MM.1S (cell line): ENCODE measurements at regions not wholly inside any gene's neighbourhood (a gene's known extent, or its start where the extent isn't known, plus 50 kb on each side); places are given as distances from the start of the nearest gene placed in this dataset.

Experiments
- DNase-seq: peaks from one replicate; pipeline ENCODE4 v3.0.0-alpha.2; 2015
- H2AFZ ChIP-seq: fragments of 300-600 bp; sonication (generic); 2 replicates; pipeline ENCODE4 v1.6.0; 2016; ENCODE audit warnings: antibody characterized with exemption, low read length
- H3F3A ChIP-seq: fragments of 300-600 bp; sonication (generic); 2 replicates; pipeline ENCODE4 v1.6.1; 2016; ENCODE audit warnings: mild to moderate bottlenecking, antibody characterized with exemption, low read length, moderate library complexity, mixed read lengths; ENCODE audit not compliant: insufficient read depth
- H3K27ac ChIP-seq: fragments of 300-600 bp; sonication (generic); 2 replicates; pipeline ENCODE4 v1.5.1; 2016; ENCODE audit warnings: mild to moderate bottlenecking, low read length
- H3K27me3 ChIP-seq: fragments of 300-600 bp; sonication (generic); replicated peaks from 2 replicates; pipeline ENCODE4 v1.6.0; 2016; ENCODE audit warnings: low read length; ENCODE audit not compliant: insufficient read depth
- H3K36me3 ChIP-seq: fragments of 300-600 bp; sonication (generic); replicated peaks from 2 replicates; pipeline ENCODE4 v1.6.1; 2016; ENCODE audit warnings: mild to moderate bottlenecking, low read length, mixed read lengths; ENCODE audit not compliant: insufficient read depth
- H3K4me1 ChIP-seq: fragments of 300-600 bp; sonication (generic); 2 replicates; pipeline ENCODE4 v1.6.1; 2016; ENCODE audit warnings: low read length, mixed read lengths
- H3K4me2 ChIP-seq: fragments of 300-600 bp; sonication (generic); 2 replicates; pipeline ENCODE4 v1.6.0; 2016; ENCODE audit warnings: low read depth, low read length
- H3K4me3 ChIP-seq: fragments of 300-600 bp; sonication (generic); 2 replicates; pipeline ENCODE4 v1.5.1; 2016; ENCODE audit warnings: low read length, mixed read lengths
- H3K79me2 ChIP-seq: fragments of 300-600 bp; sonication (generic); 2 replicates; pipeline ENCODE4 v1.6.1; 2016; ENCODE audit warnings: mixed run types, low read length, mixed read lengths
- H3K9ac ChIP-seq: fragments of 300-600 bp; sonication (generic); 2 replicates; pipeline ENCODE4 v1.6.1; 2016; ENCODE audit warnings: low read length, mixed read lengths
- H3K9me2 ChIP-seq: fragments of 300-600 bp; sonication (generic); replicated peaks from 2 replicates; pipeline ENCODE4 v1.6.1; 2016; ENCODE audit warnings: mild to moderate bottlenecking, low read length, mixed read lengths; ENCODE audit not compliant: insufficient read depth
- H3K9me3 ChIP-seq: fragments of 300-600 bp; sonication (generic); replicated peaks from 2 replicates; pipeline ENCODE4 v1.6.1; 2016; ENCODE audit warnings: mild to moderate bottlenecking, low read length, mixed read lengths; ENCODE audit not compliant: insufficient read depth
- H4K20me1 ChIP-seq: fragments of 300-600 bp; sonication (generic); 2 replicates; pipeline ENCODE4 v1.6.1; 2016; ENCODE audit warnings: mild to moderate bottlenecking, low read length, moderate library complexity, mixed read lengths; ENCODE audit not compliant: insufficient read depth
- CTCF ChIP-seq: fragments of 300-600 bp; sonication (generic); IDR thresholded peaks from 2 replicates; pipeline ENCODE4 v1.5.1; 2016; ENCODE audit warnings: antibody characterized with exemption, low read length, mixed read lengths
- EZH2 ChIP-seq: fragments of 300-600 bp; sonication (generic); optimal IDR thresholded peaks from 2 replicates; pipeline ENCODE3; 2017; ENCODE audit warnings: low read depth, mild to moderate bottlenecking, antibody characterized with exemption, low read length, mixed read lengths
- EZH2phosphoT487 ChIP-seq: fragments of 300-600 bp; sonication (generic); IDR thresholded peaks from 2 replicates; pipeline ENCODE4 v1.6.1; 2018; ENCODE audit warnings: antibody characterized with exemption, low read length

- Histone ChIP-seq H3K4me1 (no peaks in the 10 kb centered on the region), H3K27me3 (no peaks in the 10 kb centered on the region), H3K27ac (no peak overlapping the region), H3K4me3 (no peak overlapping the region), H3F3A (no peaks in the 10 kb centered on the region), H3K9me3 (no peaks in the 10 kb centered on the region), H3K36me3 (no peaks in the 10 kb centered on the region), H4K20me1 (no peaks in the 10 kb centered on the region), H3K9me2 (no peaks in the 10 kb centered on the region), H2AFZ (no peak overlapping the region), H3K9ac (no peak overlapping the region), H3K4me2 (no peak overlapping the region), H3K79me2 (no peaks in the 10 kb centered on the region)
- no peak for TF ChIP-seq EZH2
- no peak for TF ChIP-seq CTCF
- no peak for TF ChIP-seq EZH2phosphoT487
- DNase-seq: no peak
Observed at GRCh38 chr11:15662285-15662684, 547.6 kb downstream of the INSC start.

- TF ChIP-seq EZH2phosphoT487 (no peak), EZH2 (no peak), CTCF (no peak)
- Histone ChIP-seq H3K9ac (no peak overlapping the region), H3K9me2 (no peaks in the 10 kb centered on the region), H3K4me3 (no peak overlapping the region), H3K36me3 (no peaks in the 10 kb centered on the region), H3F3A (no peaks in the 10 kb centered on the region), H3K27me3 (no peaks in the 10 kb centered on the region), H3K9me3 (no peaks in the 10 kb centered on the region), H3K4me1 (no peaks in the 10 kb centered on the region), H4K20me1 (no peaks in the 10 kb centered on the region), H3K27ac (no peak overlapping the region), H3K4me2 (no peak overlapping the region), H3K79me2 (no peaks in the 10 kb centered on the region), H2AFZ (no peak overlapping the region)
- no peak for DNase-seq
Observed at GRCh38 chr11:15663777-15664218, 549.1 kb downstream of the INSC start.

- no peak overlapping the region for H3K4me3 ChIP-seq
- H3K9me3 ChIP-seq: no peaks in the 10 kb centered on the region
- no peak overlapping the region for H2AFZ ChIP-seq
- no peak for TF ChIP-seq EZH2
- TF ChIP-seq CTCF: no peak
- no peak for TF ChIP-seq EZH2phosphoT487
- H4K20me1 ChIP-seq: no peaks in the 10 kb centered on the region
- H3K9me2 ChIP-seq: no peaks in the 10 kb centered on the region
- no peaks in the 10 kb centered on the region for H3K27me3 ChIP-seq
- H3K27ac ChIP-seq: no peak overlapping the region
- no peak overlapping the region for H3K9ac ChIP-seq
- no peaks in the 10 kb centered on the region for H3K36me3 ChIP-seq
- no peak overlapping the region for H3K4me2 ChIP-seq
- no peaks in the 10 kb centered on the region for H3K4me1 ChIP-seq
- no peak for DNase-seq
- no peaks in the 10 kb centered on the region for H3K79me2 ChIP-seq
- H3F3A ChIP-seq: no peaks in the 10 kb centered on the region
Observed at GRCh38 chr11:15665368-15665871, 550.7 kb downstream of the INSC start.
